Fibroblast of pulmonary artery (primary cell): ENCODE measurements at regions not wholly inside any gene's neighbourhood (a gene's known extent, or its start where the extent isn't known, plus 50 kb on each side); places are given as distances from the start of the nearest gene placed in this dataset.
A peak's percentile ranks its signal among the peaks of the same experiment; 100 is the strongest.
"Not testable (repeated sequence)": the region's sequence is repeated elsewhere in the genome, so short reads cannot be mapped to it uniquely, and the experiment has no call there.

Experiments used
- DNase-seq: peaks from one replicate; pipeline ENCODE4 v3.0.0-alpha.2; 2010; ENCODE audit warnings: low read depth
- H3K4me3 ChIP-seq: replicated peaks from 2 replicates; pipeline ENCODE4 v1.5.1; 2011; ENCODE audit warnings: low read depth, mild to moderate bottlenecking, control low read depth, low read length, moderate library complexity
- TF ChIP-seq, protein P1 (sequence below): IDR thresholded peaks from 2 replicates; pipeline ENCODE4 v1.5.1; 2011; ENCODE audit warnings: mild to moderate bottlenecking, control low read depth, low read length, inconsistent platforms; ENCODE audit errors: missing control alignments

DNA sequence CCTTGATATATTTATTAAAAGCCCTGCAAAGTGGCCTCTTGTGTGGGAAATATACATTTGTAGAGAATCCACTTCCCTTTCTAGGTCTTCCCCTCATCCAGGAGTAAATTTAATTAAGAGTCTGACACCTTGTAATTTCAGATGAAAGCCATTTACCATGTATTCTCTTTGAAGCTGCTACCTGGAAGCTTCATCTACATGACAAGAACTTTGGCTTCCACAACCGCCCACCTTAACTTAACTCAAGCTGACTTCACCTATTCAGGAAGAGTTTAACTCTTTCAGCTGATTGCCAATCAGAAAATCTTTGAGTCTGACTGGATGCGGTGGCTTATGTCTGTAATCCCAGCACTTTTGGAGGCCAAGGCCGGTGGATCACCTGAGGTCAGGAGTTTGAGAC lies 899.9 kb downstream of the TAF11L14 start:
- no peak overlapping the region for H3K4me3 ChIP-seq
- TF ChIP-seq, protein P1, sequence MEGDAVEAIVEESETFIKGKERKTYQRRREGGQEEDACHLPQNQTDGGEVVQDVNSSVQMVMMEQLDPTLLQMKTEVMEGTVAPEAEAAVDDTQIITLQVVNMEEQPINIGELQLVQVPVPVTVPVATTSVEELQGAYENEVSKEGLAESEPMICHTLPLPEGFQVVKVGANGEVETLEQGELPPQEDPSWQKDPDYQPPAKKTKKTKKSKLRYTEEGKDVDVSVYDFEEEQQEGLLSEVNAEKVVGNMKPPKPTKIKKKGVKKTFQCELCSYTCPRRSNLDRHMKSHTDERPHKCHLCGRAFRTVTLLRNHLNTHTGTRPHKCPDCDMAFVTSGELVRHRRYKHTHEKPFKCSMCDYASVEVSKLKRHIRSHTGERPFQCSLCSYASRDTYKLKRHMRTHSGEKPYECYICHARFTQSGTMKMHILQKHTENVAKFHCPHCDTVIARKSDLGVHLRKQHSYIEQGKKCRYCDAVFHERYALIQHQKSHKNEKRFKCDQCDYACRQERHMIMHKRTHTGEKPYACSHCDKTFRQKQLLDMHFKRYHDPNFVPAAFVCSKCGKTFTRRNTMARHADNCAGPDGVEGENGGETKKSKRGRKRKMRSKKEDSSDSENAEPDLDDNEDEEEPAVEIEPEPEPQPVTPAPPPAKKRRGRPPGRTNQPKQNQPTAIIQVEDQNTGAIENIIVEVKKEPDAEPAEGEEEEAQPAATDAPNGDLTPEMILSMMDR, result no peak
- no peak for DNase-seq

DNA sequence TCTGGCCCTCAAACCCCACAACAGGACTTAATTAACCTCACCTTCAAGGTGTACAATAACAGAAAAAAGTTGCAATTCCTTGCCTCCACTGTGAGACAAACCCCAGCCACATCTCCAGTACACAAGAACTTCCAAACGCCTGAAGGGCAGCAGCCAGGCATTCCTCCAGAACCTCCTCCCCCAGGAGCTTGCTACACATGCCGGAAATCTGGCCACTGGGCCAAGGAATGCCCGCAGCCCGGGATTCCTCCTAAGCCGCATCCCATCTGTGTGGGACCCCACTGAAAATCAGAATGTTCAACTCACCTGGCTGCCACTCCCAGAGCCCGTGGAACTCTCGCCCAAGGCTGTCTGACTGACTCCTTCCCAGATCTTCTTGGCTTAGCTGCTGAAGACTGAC lies 901.5 kb downstream of the TAF11L14 start:
- DNase-seq, result not testable (repeated sequence)

DNA sequence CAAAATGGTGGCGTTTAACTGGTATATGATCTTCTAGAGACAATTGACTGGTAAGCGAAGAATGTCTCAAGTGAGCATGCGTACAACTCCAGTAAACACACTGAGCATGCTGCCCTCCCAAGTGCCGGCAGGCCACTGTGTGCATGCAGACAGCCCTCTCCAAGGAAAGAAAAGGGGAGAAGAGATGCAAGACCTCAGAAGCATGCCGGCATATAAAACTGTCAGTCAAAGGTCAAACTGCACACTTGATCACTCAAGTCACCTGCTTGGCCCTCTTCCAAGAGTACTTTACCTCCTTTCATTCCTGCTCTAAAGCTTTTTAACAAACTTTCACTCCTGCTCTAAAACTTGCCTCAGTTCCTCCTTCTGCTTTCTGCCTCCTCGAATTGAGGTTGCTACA lies 910.2 kb downstream of the TAF11L14 start:
- H3K4me3 ChIP-seq, result no peak overlapping the region
- DNase-seq, result no peak
- TF ChIP-seq, protein P1, result no peak

More for the DNA sequence above, 901.5 kb downstream of the TAF11L14 start:
- H3K4me3 ChIP-seq, result not testable (repeated sequence)

DNA sequence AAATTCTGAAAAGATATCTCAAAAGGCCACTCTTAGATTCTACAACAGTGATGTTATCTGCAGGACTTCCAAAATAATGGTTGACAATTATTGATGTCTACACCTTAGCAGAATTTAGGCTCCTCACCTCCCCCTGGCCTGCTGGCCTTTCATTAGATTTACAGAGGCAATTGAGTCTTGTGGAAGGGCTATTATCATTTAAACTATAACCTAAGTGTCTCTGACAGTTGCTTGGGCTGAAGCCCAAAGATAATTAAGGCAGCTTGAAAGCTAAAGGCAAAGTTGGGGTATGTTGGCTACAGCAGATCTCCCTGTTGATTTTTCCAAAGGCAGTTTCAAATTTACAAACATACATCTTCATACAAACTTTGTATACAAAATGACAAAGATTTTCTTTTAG lies 912.3 kb downstream of the TAF11L14 start:
- TF ChIP-seq, protein P1, result no peak
- DNase-seq, result no peak

DNA sequence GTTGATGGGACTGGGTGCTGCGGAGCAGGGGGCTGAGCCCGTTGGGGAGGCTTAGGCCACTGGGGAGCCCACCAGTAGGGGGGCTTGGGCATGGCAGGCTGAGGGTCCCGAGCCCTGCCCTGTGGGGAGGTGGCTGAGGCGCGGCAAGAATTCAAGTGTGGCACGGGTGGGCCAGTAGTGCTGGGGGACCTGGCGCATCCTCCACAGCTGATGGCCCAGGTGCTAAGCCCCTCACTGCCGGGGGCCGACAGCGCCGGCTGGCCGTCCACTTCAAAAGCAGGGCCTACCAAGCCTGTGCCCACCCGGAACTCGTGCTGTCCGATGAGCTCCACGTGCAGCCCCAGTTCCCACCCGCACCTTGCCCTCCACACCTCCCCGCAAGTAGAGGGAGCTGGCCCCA lies 917.5 kb downstream of the TAF11L14 start:
- TF ChIP-seq, protein P1, result no peak
- H3K4me3 ChIP-seq, result no peak overlapping the region
- DNase-seq, result no peak

More for the DNA sequence above, 912.3 kb downstream of the TAF11L14 start:
- H3K4me3 ChIP-seq, result no peak overlapping the region

DNA sequence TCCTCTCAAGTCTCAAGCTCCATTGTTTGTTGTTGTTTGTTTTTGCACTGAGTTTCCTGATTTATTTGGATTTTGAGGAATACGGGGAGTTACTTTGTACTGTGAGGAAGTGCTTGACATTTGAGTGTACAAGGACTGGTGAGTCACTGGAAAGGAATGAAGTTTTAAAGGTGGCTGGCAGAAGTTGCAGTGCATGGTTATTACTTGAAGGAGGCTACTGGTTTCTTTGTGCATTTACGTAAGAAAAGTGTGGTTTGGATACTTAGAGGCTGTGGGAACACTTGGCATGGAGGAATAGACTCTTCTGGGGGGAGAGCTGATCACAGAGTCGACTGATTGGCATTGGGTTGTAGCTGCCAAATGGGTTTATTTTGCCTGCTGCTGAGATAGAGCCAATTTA lies 919.0 kb downstream of the TAF11L14 start:
- peak; percentile 8 for DNase-seq
- H3K4me3 ChIP-seq, result no peak overlapping the region
- TF ChIP-seq, protein P1, result no peak

DNA sequence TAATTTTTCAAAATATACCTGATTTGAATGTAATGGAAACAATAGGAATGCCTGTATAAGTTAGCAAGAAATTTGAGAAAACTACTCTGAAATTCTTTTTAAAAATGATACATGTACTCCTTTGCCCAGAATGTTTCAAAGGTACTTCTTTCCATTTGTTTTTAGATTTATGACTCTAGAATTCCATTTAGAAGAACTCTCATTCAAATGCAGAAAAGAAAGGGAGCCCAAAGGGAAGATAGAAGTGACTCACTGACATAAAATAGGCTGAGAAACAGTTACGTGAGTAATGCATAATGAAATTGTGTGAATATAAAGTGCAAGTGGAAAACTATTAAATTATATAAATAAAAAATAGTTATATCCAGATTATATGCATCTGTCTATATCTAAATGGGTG lies 926.3 kb downstream of the TAF11L14 start:
- TF ChIP-seq, protein P1, result no peak
- no peak for DNase-seq
- H3K4me3 ChIP-seq, result no peak overlapping the region
